ENCODE measurements at regions not wholly inside any gene's neighbourhood (a gene's known extent, or its start where the extent isn't known, plus 50 kb on each side); places are given as distances from the start of the nearest gene placed in this dataset.

GRCh38 chr2:16010011-16010410 lies 69.7 kb downstream of the MYCN start:
- H3K4me3 ChIP-seq, result no peak overlapping the region
- H3K9me3 ChIP-seq, result no peaks in the 10 kb centered on the region
- H3K27me3 ChIP-seq, result no peaks in the 10 kb centered on the region
- no peaks in the 10 kb centered on the region for H3K36me3 ChIP-seq (ENCODE audit: low read depth, missing control alignments)
- intact Hi-C loops (cut with DNase I; ENCODE audit: low total_unique reads), result no loop called here
- WGBS, 2 donors, result 64 to 75% methylated on average over 3 of the region's 3 CpGs
- no peak for DNase-seq
- no peak overlapping the region for H3K27ac ChIP-seq
- H3K4me1 ChIP-seq, result no peaks in the 10 kb centered on the region
- no peak for TF ChIP-seq POLR2A (IDR thresholded peaks at IDR 0.05)
- TF ChIP-seq CTCF (IDR thresholded peaks at IDR 0.05), result no peak

GRCh38 chr2:16009560-16009959 lies 69.2 kb downstream of the MYCN start:
- no peak overlapping the region for H3K27ac ChIP-seq
- H3K4me1 ChIP-seq, result no peaks in the 10 kb centered on the region
- H3K27me3 ChIP-seq, result no peaks in the 10 kb centered on the region
- intact Hi-C loops (cut with DNase I; ENCODE audit: low total_unique reads), result no loop called here
- H3K9me3 ChIP-seq, result no peaks in the 10 kb centered on the region
- H3K36me3 ChIP-seq (ENCODE audit: low read depth, missing control alignments), result no peaks in the 10 kb centered on the region
- H3K4me3 ChIP-seq, result no peak overlapping the region
- TF ChIP-seq POLR2A (IDR thresholded peaks at IDR 0.05), result no peak
- no peak for TF ChIP-seq CTCF (IDR thresholded peaks at IDR 0.05)
- no peak for DNase-seq

GRCh38 chr2:16008856-16009255 lies 68.5 kb downstream of the MYCN start:
- intact Hi-C loops (cut with DNase I; ENCODE audit: low total_unique reads), result no loop called here
- Histone ChIP-seq H3K4me3 (no peak overlapping the region), H3K36me3 (ENCODE audit: low read depth, missing control alignments) (no peaks in the 10 kb centered on the region), H3K27ac (no peak overlapping the region), H3K9me3 (no peaks in the 10 kb centered on the region), H3K4me1 (no peaks in the 10 kb centered on the region), H3K27me3 (no peaks in the 10 kb centered on the region)
- 87% methylated on average over 6 of the region's 6 CpGs for WGBS, 2 donors
- no peak for DNase-seq
- no peak for TF ChIP-seq POLR2A (IDR thresholded peaks at IDR 0.05)
- TF ChIP-seq CTCF (IDR thresholded peaks at IDR 0.05), result no peak

- Histone ChIP-seq H3K4me1 (no peaks in the 10 kb centered on the region), H3K27ac (no peak overlapping the region), H3K4me3 (no peak overlapping the region), H3K27me3 (no peaks in the 10 kb centered on the region), H3K36me3 (ENCODE audit: low read depth, missing control alignments) (no peaks in the 10 kb centered on the region), H3K9me3 (no peaks in the 10 kb centered on the region)
- no peak for TF ChIP-seq CTCF (IDR thresholded peaks at IDR 0.05)
- TF ChIP-seq POLR2A (IDR thresholded peaks at IDR 0.05), result no peak
- 50 to 67% methylated on average over 8 of the region's 8 CpGs for WGBS, 2 donors
- intact Hi-C loops (cut with DNase I; ENCODE audit: low total_unique reads), result no loop called here
- no peak for DNase-seq
These were observed 68.0 kb downstream of the MYCN start for GRCh38 chr2:16008331-16008850.

GRCh38 chr2:16007167-16007934 lies 67.0 kb downstream of the MYCN start:
- no peak for TF ChIP-seq CTCF (IDR thresholded peaks at IDR 0.05)

More at GRCh38 chr2:16007167-16007934, 67.0 kb downstream of the MYCN start:
- H3K36me3 ChIP-seq (ENCODE audit: low read depth, missing control alignments), result no peaks in the 10 kb centered on the region
- H3K4me3 ChIP-seq, result no peak overlapping the region
- WGBS, 2 donors, result 89 to 90% methylated on average over 6 of the region's 6 CpGs
- H3K9me3 ChIP-seq, result no peaks in the 10 kb centered on the region
- H3K4me1 ChIP-seq, result no peaks in the 10 kb centered on the region
- intact Hi-C loops (cut with DNase I; ENCODE audit: low total_unique reads), result no loop called here
- H3K27me3 ChIP-seq, result no peaks in the 10 kb centered on the region
- no peak for DNase-seq
- H3K27ac ChIP-seq, result no peak overlapping the region
